ENCODE measurements at regions not wholly inside any gene's neighbourhood (a gene's known extent, or its start where the extent isn't known, plus 50 kb on each side); places are given as distances from the start of the nearest gene placed in this dataset.
"Not testable (repeated sequence)": the region's sequence is repeated elsewhere in the genome, so short reads cannot be mapped to it uniquely, and the experiment has no call there.

DNA sequence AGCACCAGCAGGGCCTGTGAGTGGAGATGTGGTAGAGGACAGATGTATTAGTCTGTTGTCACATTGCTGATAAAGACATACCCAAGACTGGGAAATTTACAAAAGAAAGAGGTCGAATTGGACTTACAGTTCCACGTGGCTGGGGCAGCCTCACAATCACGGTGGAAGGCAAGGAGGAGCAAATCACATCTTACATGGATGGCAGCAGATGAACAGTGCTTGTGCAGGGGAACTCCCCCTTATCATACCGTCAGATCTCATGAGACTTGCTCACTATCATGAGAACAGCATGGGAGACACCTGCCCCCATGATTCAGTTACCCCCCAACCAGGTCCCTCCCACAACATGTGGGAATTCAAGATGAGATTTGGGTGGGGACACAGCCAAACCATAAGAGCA lies 361.9 kb downstream of the VRK1 start:
- Mint-ChIP-seq H3K4me3 (no peak overlapping the region), H3K4me1 (ENCODE audit: low read depth) (no peaks in the 10 kb centered on the region), H3K9me3 (ENCODE audit: insufficient read depth) (peaks cover 5% of the 10 kb centered on the region), H3K27me3 (ENCODE audit: low read depth) (peaks cover 15% of the 10 kb centered on the region), H3K27ac (no peak overlapping the region), H3K36me3 (ENCODE audit: low read depth) (no peaks in the 10 kb centered on the region)
- DNase-seq (no peak), ATAC-seq (no peak)
- ChIA-PET CTCF (no interaction called here), POLR2A (no interaction called here)

DNA sequence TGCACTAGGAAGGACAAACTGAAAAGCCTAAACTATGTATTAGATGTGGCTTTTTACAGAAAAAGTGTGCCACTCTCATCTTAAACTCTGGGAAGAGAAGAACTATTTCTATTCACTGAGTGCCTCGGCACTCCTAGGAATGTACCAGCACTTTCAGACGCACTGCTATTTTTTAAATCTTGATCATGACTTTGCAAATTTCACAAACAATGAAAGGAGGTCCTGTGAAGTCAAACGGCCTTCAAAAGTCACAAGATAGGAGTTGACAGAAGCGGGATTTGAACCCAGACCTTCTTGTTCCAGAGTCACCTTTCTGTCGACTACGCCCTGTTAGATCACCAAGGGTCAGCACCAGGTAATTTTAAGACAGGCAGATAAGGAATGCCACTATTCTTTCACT lies 365.4 kb downstream of the VRK1 start:
- Mint-ChIP-seq H3K4me3 (no peak overlapping the region), H3K9me3 (ENCODE audit: insufficient read depth) (peaks cover 5% of the 10 kb centered on the region), H3K27me3 (ENCODE audit: low read depth) (no peaks in the 10 kb centered on the region), H3K27ac (no peak overlapping the region), H3K4me1 (ENCODE audit: low read depth) (no peaks in the 10 kb centered on the region), H3K36me3 (ENCODE audit: low read depth) (no peaks in the 10 kb centered on the region)
- DNase-seq (no peak), ATAC-seq (no peak)
- ChIA-PET CTCF (no interaction called here), POLR2A (no interaction called here)

DNA sequence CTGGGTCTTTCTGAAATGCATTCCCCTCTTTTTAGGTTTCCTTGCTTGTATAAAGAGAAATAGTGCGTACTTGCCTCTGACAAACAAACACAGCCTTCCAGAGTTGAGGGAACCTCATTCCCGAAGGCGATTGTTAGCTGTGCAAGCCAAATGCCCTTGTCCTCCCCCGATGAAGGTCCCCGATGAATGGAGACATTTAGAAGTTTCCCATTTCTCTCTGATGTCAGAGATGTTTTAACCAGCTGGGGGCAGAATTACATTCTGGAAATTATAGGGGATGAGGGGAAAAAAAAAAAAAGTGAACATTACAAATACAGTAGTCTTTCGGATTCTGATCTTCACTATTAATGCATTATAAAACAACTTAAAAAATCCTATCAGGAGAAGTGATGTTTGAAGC lies 366.8 kb downstream of the VRK1 start:
- H3K4me1 Mint-ChIP-seq (ENCODE audit: low read depth), result no peaks in the 10 kb centered on the region

GRCh38 chr14:97166497-97166896 lies 369.3 kb downstream of the VRK1 start:
- no peaks in the 10 kb centered on the region for H3K36me3 Mint-ChIP-seq (ENCODE audit: low read depth)
- no peaks in the 10 kb centered on the region for H3K4me1 Mint-ChIP-seq (ENCODE audit: low read depth)
- no peaks in the 10 kb centered on the region for H3K27me3 Mint-ChIP-seq (ENCODE audit: low read depth)
- H3K4me3 Mint-ChIP-seq, result no peak overlapping the region
- DNase-seq (no peak), ATAC-seq (no peak)
- ChIA-PET CTCF (no interaction called here), POLR2A (no interaction called here)
- H3K9me3 Mint-ChIP-seq (ENCODE audit: insufficient read depth), result no peaks in the 10 kb centered on the region
- H3K27ac Mint-ChIP-seq, result no peak overlapping the region

More for the DNA sequence above, 366.8 kb downstream of the VRK1 start:
- DNase-seq, result no peak
- CTCF ChIA-PET, result no interaction called here
- Mint-ChIP-seq H3K9me3 (ENCODE audit: insufficient read depth) (peaks cover under 1% of the 10 kb centered on the region), H3K36me3 (ENCODE audit: low read depth) (no peaks in the 10 kb centered on the region), H3K27ac (no peak overlapping the region), H3K4me3 (no peak overlapping the region), H3K27me3 (ENCODE audit: low read depth) (no peaks in the 10 kb centered on the region)
- no peak for ATAC-seq
- POLR2A ChIA-PET, result no interaction called here

DNA sequence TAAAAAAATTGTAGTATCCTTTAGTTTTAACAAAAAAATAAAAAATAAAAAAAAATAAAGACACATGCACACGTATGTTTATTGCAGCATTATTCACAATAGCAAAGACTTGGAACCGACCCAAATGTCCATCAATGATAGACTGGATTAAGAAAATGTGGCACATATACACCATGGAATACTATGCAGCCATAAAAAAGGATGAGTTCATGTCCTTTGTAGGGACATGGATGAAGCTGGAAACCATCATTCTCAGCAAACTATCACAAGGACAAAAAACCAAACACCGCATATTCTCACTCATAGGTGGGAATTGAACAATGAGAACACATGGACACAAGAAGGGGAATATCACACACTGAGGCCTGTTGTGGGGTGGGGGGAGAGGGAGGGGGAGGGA lies 370.4 kb downstream of the VRK1 start:
- H3K27me3 Mint-ChIP-seq (ENCODE audit: low read depth); ATAC-seq; POLR2A ChIA-PET; DNase-seq; H3K36me3 Mint-ChIP-seq (ENCODE audit: low read depth); H3K4me3 Mint-ChIP-seq; CTCF ChIA-PET; H3K4me1 Mint-ChIP-seq (ENCODE audit: low read depth); H3K27ac Mint-ChIP-seq; H3K9me3 Mint-ChIP-seq (ENCODE audit: insufficient read depth): not testable (repeated sequence)

DNA sequence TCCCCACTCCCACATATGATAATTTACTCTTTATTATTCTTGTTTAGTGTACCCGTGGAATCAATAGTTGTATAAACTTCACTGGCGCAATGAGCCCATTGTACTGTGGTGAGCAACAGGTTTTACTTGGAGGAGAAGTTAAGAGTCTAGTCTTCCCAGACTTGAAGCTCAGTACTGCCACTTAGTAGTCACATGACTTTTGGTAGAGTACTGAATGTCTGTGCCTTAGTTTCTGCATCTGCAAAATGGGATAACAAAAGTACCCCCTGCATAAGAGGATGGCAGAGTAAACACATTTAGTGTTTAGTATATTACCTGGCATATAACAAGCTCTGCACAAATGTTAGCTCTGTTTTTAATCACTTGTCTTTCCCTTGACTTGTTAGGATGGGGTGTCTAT lies 375.5 kb downstream of the VRK1 start:
- H3K27me3 Mint-ChIP-seq (ENCODE audit: low read depth), result peaks cover 4% of the 10 kb centered on the region
- CTCF ChIA-PET, result no interaction called here
- no peak overlapping the region for H3K4me3 Mint-ChIP-seq
- H3K27ac Mint-ChIP-seq, result no peak overlapping the region
- ATAC-seq (no peak), DNase-seq (no peak)
- H3K4me1 Mint-ChIP-seq (ENCODE audit: low read depth), result peaks cover 10% of the 10 kb centered on the region
- H3K36me3 Mint-ChIP-seq (ENCODE audit: low read depth), result no peaks in the 10 kb centered on the region
- POLR2A ChIA-PET, result no interaction called here
- no peaks in the 10 kb centered on the region for H3K9me3 Mint-ChIP-seq (ENCODE audit: insufficient read depth)

DNA sequence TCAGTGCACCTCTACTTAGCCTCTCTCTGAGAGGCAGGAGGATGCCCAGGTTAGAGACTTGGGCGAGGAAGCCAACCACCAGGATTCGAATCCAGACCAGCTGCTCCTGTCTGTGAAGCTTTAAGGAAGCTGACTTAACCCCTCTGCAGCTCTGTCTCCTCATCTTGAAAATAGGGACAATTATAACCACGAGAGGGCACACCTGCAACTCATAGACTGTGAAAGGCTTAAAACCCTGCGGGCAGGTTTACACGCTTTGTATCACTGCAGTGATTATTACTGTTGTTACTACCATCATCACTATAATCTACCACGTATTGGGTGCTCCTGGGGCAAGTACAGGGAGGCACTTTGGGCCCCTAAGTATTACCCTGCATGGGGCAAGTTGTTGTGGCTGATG lies 379.8 kb downstream of the VRK1 start:
- CTCF ChIA-PET, result no interaction called here
- POLR2A ChIA-PET, result no interaction called here
- H3K4me3 Mint-ChIP-seq, result no peak overlapping the region

GRCh38 chr14:97177635-97178034 lies 380.5 kb downstream of the VRK1 start:
- H3K4me3 Mint-ChIP-seq, result no peak overlapping the region
- CTCF ChIA-PET, result no interaction called here
- H3K27ac Mint-ChIP-seq, result no peak overlapping the region
- peaks cover 2% of the 10 kb centered on the region for H3K36me3 Mint-ChIP-seq (ENCODE audit: low read depth)
- peaks cover 27% of the 10 kb centered on the region for H3K4me1 Mint-ChIP-seq (ENCODE audit: low read depth)
- DNase-seq (no peak), ATAC-seq (no peak)
- POLR2A ChIA-PET, result no interaction called here
- no peaks in the 10 kb centered on the region for H3K9me3 Mint-ChIP-seq (ENCODE audit: insufficient read depth)
- H3K27me3 Mint-ChIP-seq (ENCODE audit: low read depth), result peaks cover 4% of the 10 kb centered on the region

More for the DNA sequence above, 379.8 kb downstream of the VRK1 start:
- ATAC-seq, result peak; percentile 58
- peak; percentile 50 for DNase-seq
- Mint-ChIP-seq H3K4me1 (ENCODE audit: low read depth) (peaks cover 33% of the 10 kb centered on the region), H3K36me3 (ENCODE audit: low read depth) (peaks cover 2% of the 10 kb centered on the region), H3K9me3 (ENCODE audit: insufficient read depth) (no peaks in the 10 kb centered on the region), H3K27me3 (ENCODE audit: low read depth) (peaks cover 4% of the 10 kb centered on the region), H3K27ac (no peak overlapping the region)

DNA sequence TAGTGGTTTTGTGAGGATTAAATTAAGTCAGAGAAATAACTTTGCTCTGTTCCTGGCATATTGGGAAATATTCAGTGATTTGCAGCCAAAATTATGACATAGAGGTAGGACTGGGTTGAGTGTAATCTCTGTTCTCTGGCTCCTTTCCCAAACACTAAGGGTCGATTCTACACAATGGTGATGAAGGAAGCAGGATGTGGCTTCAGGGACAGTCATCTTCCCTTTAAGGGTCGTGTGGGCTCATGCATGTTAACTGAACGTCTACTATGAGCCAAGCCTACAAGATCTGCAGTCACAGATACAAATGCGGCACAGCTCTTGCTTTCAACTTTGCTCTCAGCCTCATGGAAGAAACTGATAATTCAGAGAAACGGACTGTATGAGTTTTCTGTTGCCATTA lies 381.6 kb downstream of the VRK1 start:
- Mint-ChIP-seq H3K4me1 (ENCODE audit: low read depth) (peaks cover 27% of the 10 kb centered on the region), H3K4me3 (no peak overlapping the region), H3K27ac (no peak overlapping the region), H3K9me3 (ENCODE audit: insufficient read depth) (no peaks in the 10 kb centered on the region), H3K27me3 (ENCODE audit: low read depth) (peaks cover 4% of the 10 kb centered on the region), H3K36me3 (ENCODE audit: low read depth) (peaks cover 2% of the 10 kb centered on the region)
- ATAC-seq, result peak; percentile 47
- ChIA-PET POLR2A (no interaction called here), CTCF (no interaction called here)
- DNase-seq, result peak; percentile 26

DNA sequence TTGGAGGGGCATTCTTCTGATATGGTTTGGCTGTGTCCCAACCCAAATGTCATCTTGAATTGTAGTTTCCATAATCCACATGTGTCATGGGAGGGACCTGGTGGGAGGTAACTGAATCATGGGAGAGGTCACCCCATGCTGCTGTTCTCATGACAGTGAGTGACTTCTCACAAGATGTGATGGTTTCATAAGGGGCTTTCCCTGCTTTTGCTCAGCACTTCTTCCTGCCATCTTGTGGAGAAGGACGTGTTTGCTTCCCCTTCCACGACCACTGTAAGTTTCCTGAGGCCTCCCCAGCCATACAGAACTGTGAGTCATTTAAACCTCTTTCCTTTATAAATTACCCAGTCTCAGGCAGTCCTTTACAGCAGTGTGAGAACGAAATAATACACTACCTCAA lies 382.4 kb downstream of the VRK1 start:
- Mint-ChIP-seq H3K27me3 (ENCODE audit: low read depth) (no peaks in the 10 kb centered on the region), H3K27ac (peak overlapping the region; percentile 37), H3K4me1 (ENCODE audit: low read depth) (peaks cover 27% of the 10 kb centered on the region), H3K9me3 (ENCODE audit: insufficient read depth) (no peaks in the 10 kb centered on the region), H3K4me3 (no peak overlapping the region), H3K36me3 (ENCODE audit: low read depth) (peaks cover 2% of the 10 kb centered on the region)
- ChIA-PET POLR2A (no interaction called here), CTCF (no interaction called here)
- ATAC-seq (no peak), DNase-seq (no peak)

- CTCF ChIA-PET, result no interaction called here
These were observed 383.4 kb downstream of the VRK1 start for GRCh38 chr14:97180304-97181200.

GRCh38 chr14:97185186-97185585 lies 388.0 kb downstream of the VRK1 start:
- DNase-seq (peak; percentile 29), ATAC-seq (no peak)
- ChIA-PET POLR2A (no interaction called here), CTCF (interaction anchor here (0.6 to 1.0 kb wide), 2 partner anchors 89 to 453 kb away, joined by 3 read pairs; no protein-coding TSS in a partner anchor)
- Mint-ChIP-seq H3K36me3 (ENCODE audit: low read depth) (peaks cover 2% of the 10 kb centered on the region), H3K4me1 (ENCODE audit: low read depth) (peaks cover 5% of the 10 kb centered on the region), H3K27ac (no peak overlapping the region), H3K9me3 (ENCODE audit: insufficient read depth) (no peaks in the 10 kb centered on the region), H3K4me3 (no peak overlapping the region), H3K27me3 (ENCODE audit: low read depth) (peaks cover 15% of the 10 kb centered on the region)

More at GRCh38 chr14:97180304-97181200, 383.4 kb downstream of the VRK1 start:
- no peaks in the 10 kb centered on the region for H3K9me3 Mint-ChIP-seq (ENCODE audit: insufficient read depth)
- peaks cover 27% of the 10 kb centered on the region for H3K4me1 Mint-ChIP-seq (ENCODE audit: low read depth)
- peaks cover 2% of the 10 kb centered on the region for H3K36me3 Mint-ChIP-seq (ENCODE audit: low read depth)
- no peak for DNase-seq
- no peak for ATAC-seq
- no peak overlapping the region for H3K27ac Mint-ChIP-seq
- H3K4me3 Mint-ChIP-seq, result no peak overlapping the region
- peaks cover 5% of the 10 kb centered on the region for H3K27me3 Mint-ChIP-seq (ENCODE audit: low read depth)
- POLR2A ChIA-PET, result no interaction called here

GRCh38 chr14:97187916-97188315 lies 390.7 kb downstream of the VRK1 start:
- H3K9me3 Mint-ChIP-seq (ENCODE audit: insufficient read depth), result no peaks in the 10 kb centered on the region
- ATAC-seq (no peak), DNase-seq (no peak)
- no peaks in the 10 kb centered on the region for H3K36me3 Mint-ChIP-seq (ENCODE audit: low read depth)
- POLR2A ChIA-PET, result no interaction called here
- peaks cover 25% of the 10 kb centered on the region for H3K27me3 Mint-ChIP-seq (ENCODE audit: low read depth)
- no peak overlapping the region for H3K27ac Mint-ChIP-seq
- H3K4me3 Mint-ChIP-seq, result no peak overlapping the region
- H3K4me1 Mint-ChIP-seq (ENCODE audit: low read depth), result no peaks in the 10 kb centered on the region
- CTCF ChIA-PET, result no interaction called here

Data from activated CD8-positive, alpha-beta T cell treated with anti-CD3 and anti-CD28 coated beads, Interleukin-2, amount 10 ng/mL, durations not matched to agents 7 days and 5 days (primary cell).